ENCODE measurements at regions not wholly inside any gene's neighbourhood (a gene's known extent, or its start where the extent isn't known, plus 50 kb on each side); places are given as distances from the start of the nearest gene placed in this dataset.
"Not testable (repeated sequence)": the region's sequence is repeated elsewhere in the genome, so short reads cannot be mapped to it uniquely, and the experiment has no call there.

GRCh38 chr7:8327199-8327598, 65.2 kb upstream of the ICA1 start:
- Mint-ChIP-seq H3K4me1 (ENCODE audit: low read depth) (no peaks in the 10 kb centered on the region), H3K27me3 (peaks cover 48% of the 10 kb centered on the region), H3K9me3 (no peaks in the 10 kb centered on the region), H3K4me3 (no peak overlapping the region), H3K36me3 (ENCODE audit: low read depth) (no peaks in the 10 kb centered on the region), H3K27ac (no peak overlapping the region)
- Histone ChIP-seq H3K36me3 (ENCODE audit: insufficient read depth, low read length) (no peaks in the 10 kb centered on the region), H3K4me1 (ENCODE audit: insufficient read depth, low read length) (no peaks in the 10 kb centered on the region), H3K4me3 (ENCODE audit: low read length) (no peak overlapping the region), H3K9me3 (ENCODE audit: control insufficient read depth in 1 of 2, insufficient read depth in 1 of 2, low read length in 2 of 2) (no peaks in the 10 kb centered on the region), H3K27me3 (ENCODE audit: control insufficient read depth in 1 of 2, insufficient read depth in 2 of 2, low read length in 2 of 2) (peaks cover 6 to 20% of the 10 kb centered on the region in 2 experiments), H3K27ac (ENCODE audit: low read depth in 1 of 2, low read length in 2 of 2) (no peak overlapping the region)
- intact Hi-C loops (cut with DNase I, micrococcal nuclease): no loop called here
- CTCF ChIA-PET: no interaction called here
- DNase-seq (no peak), ATAC-seq (ENCODE audit: poor library complexity) (no peak)
- TF ChIP-seq CTCF (IDR thresholded peaks at IDR 0.05): no peak
- POLR2A ChIA-PET: no interaction called here

- H3K9me3 Mint-ChIP-seq: no peaks in the 10 kb centered on the region
- H3K4me3 Mint-ChIP-seq: no peak overlapping the region
- no peak overlapping the region for H3K27ac Mint-ChIP-seq
- no peak for TF ChIP-seq CTCF (IDR thresholded peaks at IDR 0.05)
- Histone ChIP-seq H3K4me1 (ENCODE audit: insufficient read depth, low read length) (no peaks in the 10 kb centered on the region), H3K27me3 (ENCODE audit: control insufficient read depth in 1 of 2, insufficient read depth in 2 of 2, low read length in 2 of 2) (peaks cover 0 to 5% of the 10 kb centered on the region in 2 experiments), H3K9me3 (ENCODE audit: control insufficient read depth in 1 of 2, insufficient read depth in 1 of 2, low read length in 2 of 2) (no peaks in the 10 kb centered on the region), H3K27ac (ENCODE audit: low read depth in 1 of 2, low read length in 2 of 2) (no peak overlapping the region), H3K4me3 (ENCODE audit: low read length) (no peak overlapping the region), H3K36me3 (ENCODE audit: insufficient read depth, low read length) (no peaks in the 10 kb centered on the region)
- H3K36me3 Mint-ChIP-seq (ENCODE audit: low read depth): no peaks in the 10 kb centered on the region
- DNase-seq (no peak), ATAC-seq (ENCODE audit: poor library complexity) (no peak)
- ChIA-PET CTCF (no interaction called here), POLR2A (no interaction called here)
- H3K4me1 Mint-ChIP-seq (ENCODE audit: low read depth): no peaks in the 10 kb centered on the region
- H3K27me3 Mint-ChIP-seq: peaks cover 23% of the 10 kb centered on the region
- intact Hi-C loops (cut with DNase I, micrococcal nuclease): no loop called here
Measured at GRCh38 chr7:8338206-8338605, 76.2 kb upstream of the ICA1 start.

GRCh38 chr7:8343556-8343955, 81.6 kb upstream of the ICA1 start:
- no peak for ATAC-seq (ENCODE audit: poor library complexity)

GRCh38 chr7:8347395-8347794, 85.4 kb upstream of the ICA1 start:
- H3K27ac ChIP-seq (ENCODE audit: low read depth in 1 of 2, low read length in 2 of 2); CTCF ChIA-PET; H3K36me3 ChIP-seq (ENCODE audit: insufficient read depth, low read length); ATAC-seq (ENCODE audit: poor library complexity); DNase-seq; POLR2A ChIA-PET; H3K36me3 Mint-ChIP-seq (ENCODE audit: low read depth); H3K4me3 Mint-ChIP-seq; H3K4me1 ChIP-seq (ENCODE audit: insufficient read depth, low read length); H3K9me3 Mint-ChIP-seq; H3K9me3 ChIP-seq (ENCODE audit: control insufficient read depth in 1 of 2, insufficient read depth in 1 of 2, low read length in 2 of 2); intact Hi-C loops (cut with DNase I, micrococcal nuclease); H3K27ac Mint-ChIP-seq; H3K4me1 Mint-ChIP-seq (ENCODE audit: low read depth); H3K4me3 ChIP-seq (ENCODE audit: low read length): not testable (repeated sequence)
- H3K27me3 ChIP-seq (ENCODE audit: control insufficient read depth in 1 of 2, insufficient read depth in 2 of 2, low read length in 2 of 2): peaks cover 3 to 15% of the 10 kb centered on the region in 2 experiments
- peaks cover 34% of the 10 kb centered on the region for H3K27me3 Mint-ChIP-seq

More at GRCh38 chr7:8343556-8343955, 81.6 kb upstream of the ICA1 start:
- Histone ChIP-seq H3K9me3 (ENCODE audit: control insufficient read depth in 1 of 2, insufficient read depth in 1 of 2, low read length in 2 of 2) (no peaks in the 10 kb centered on the region), H3K4me3 (ENCODE audit: low read length) (no peak overlapping the region), H3K4me1 (ENCODE audit: insufficient read depth, low read length) (no peaks in the 10 kb centered on the region), H3K27ac (ENCODE audit: low read depth in 1 of 2, low read length in 2 of 2) (no peak overlapping the region), H3K27me3 (ENCODE audit: control insufficient read depth in 1 of 2, insufficient read depth in 2 of 2, low read length in 2 of 2) (peaks cover 3 to 15% of the 10 kb centered on the region in 2 experiments), H3K36me3 (ENCODE audit: insufficient read depth, low read length) (no peaks in the 10 kb centered on the region)
- ChIA-PET POLR2A (no interaction called here), CTCF (no interaction called here)
- no peaks in the 10 kb centered on the region for H3K4me1 Mint-ChIP-seq (ENCODE audit: low read depth)
- H3K27ac Mint-ChIP-seq: no peak overlapping the region
- no peaks in the 10 kb centered on the region for H3K36me3 Mint-ChIP-seq (ENCODE audit: low read depth)
- H3K9me3 Mint-ChIP-seq: no peaks in the 10 kb centered on the region
- DNase-seq: no peak
- H3K4me3 Mint-ChIP-seq: no peak overlapping the region
- intact Hi-C loops (cut with DNase I, micrococcal nuclease): no loop called here
- peaks cover 19% of the 10 kb centered on the region for H3K27me3 Mint-ChIP-seq
- TF ChIP-seq CTCF (IDR thresholded peaks at IDR 0.05): no peak

- H3K4me1 ChIP-seq (ENCODE audit: insufficient read depth, low read length); DNase-seq; CTCF ChIA-PET; H3K9me3 ChIP-seq (ENCODE audit: control insufficient read depth in 1 of 2, insufficient read depth in 1 of 2, low read length in 2 of 2); H3K27ac ChIP-seq (ENCODE audit: low read depth in 1 of 2, low read length in 2 of 2); ATAC-seq (ENCODE audit: poor library complexity); H3K9me3 Mint-ChIP-seq; H3K4me3 Mint-ChIP-seq; H3K4me3 ChIP-seq (ENCODE audit: low read length); H3K4me1 Mint-ChIP-seq (ENCODE audit: low read depth); H3K27ac Mint-ChIP-seq; POLR2A ChIA-PET; H3K36me3 ChIP-seq (ENCODE audit: insufficient read depth, low read length); H3K36me3 Mint-ChIP-seq (ENCODE audit: low read depth); intact Hi-C loops (cut with DNase I, micrococcal nuclease): not testable (repeated sequence)
- H3K27me3 ChIP-seq (ENCODE audit: control insufficient read depth in 1 of 2, insufficient read depth in 2 of 2, low read length in 2 of 2): peaks cover 2 to 11% of the 10 kb centered on the region in 2 experiments
- peaks cover 44% of the 10 kb centered on the region for H3K27me3 Mint-ChIP-seq
Measured at GRCh38 chr7:8351654-8352053, 81.8 kb upstream of the NXPH1 start.

Data from CD4-positive, alpha-beta T cell (primary cell).